ENCODE measurements at regions not wholly inside any gene's neighbourhood (a gene's known extent, or its start where the extent isn't known, plus 50 kb on each side); places are given as distances from the start of the nearest gene placed in this dataset.

GRCh38 chr3:157785102-157785826 is 282.0 kb upstream of the VEPH1 start:
- TF ChIP-seq CTCF (IDR thresholded peaks at IDR 0.05), result no peak
- no peak for TF ChIP-seq EP300 (IDR thresholded peaks at IDR 0.05)
- no peak for TF ChIP-seq POLR2A (IDR thresholded peaks at IDR 0.05; ENCODE audit: low read depth)
- no peak for TF ChIP-seq POLR2AphosphoS5 (IDR thresholded peaks at IDR 0.05)
